Mesenchymal stem cell (in vitro differentiated cells and primary cell): ENCODE measurements at regions not wholly inside any gene's neighbourhood (a gene's known extent, or its start where the extent isn't known, plus 50 kb on each side); places are given as distances from the start of the nearest gene placed in this dataset.

Source experiments
- DNase-seq: peaks from one replicate; pipeline ENCODE4 v3.0.0-alpha.2; 2013
- H2AFZ ChIP-seq: one replicate; pipeline ENCODE4 v1.6.1; 2013; ENCODE audit warnings: low read depth, mild to moderate bottlenecking, control low read depth, inconsistent platforms, low read length, moderate library complexity
- H2AK5ac ChIP-seq: 2 replicates; pipeline ENCODE4 v1.6.1; 2013; ENCODE audit warnings: low read length, moderate library complexity, mild to moderate bottlenecking, inconsistent platforms; ENCODE audit not compliant: severe bottlenecking
- H2BK120ac ChIP-seq: one replicate; pipeline ENCODE4 v1.6.1; 2013; ENCODE audit warnings: low read depth, mild to moderate bottlenecking, inconsistent platforms, low read length, moderate library complexity
- H2BK12ac ChIP-seq, 2 experiments: one replicate each; pipeline ENCODE4 v1.6.1; 2013; ENCODE audit warnings: inconsistent platforms in 2 of 2, low read length in 2 of 2, mild to moderate bottlenecking in 2 of 2, moderate library complexity in 2 of 2, control low read depth in 1 of 2
- H2BK15ac ChIP-seq: one replicate; pipeline ENCODE4 v1.6.1; 2013; ENCODE audit warnings: mild to moderate bottlenecking, low read depth, inconsistent platforms; ENCODE audit not compliant: poor library complexity, severe bottlenecking
- H2BK5ac ChIP-seq: 2 replicates; pipeline ENCODE4 v1.6.1; 2013; ENCODE audit warnings: low read depth, mild to moderate bottlenecking, low read length, control low read depth, inconsistent platforms; ENCODE audit not compliant: poor library complexity, severe bottlenecking
- H3K14ac ChIP-seq, 2 experiments: one replicate each; pipeline ENCODE4 v1.6.1; 2013; ENCODE audit warnings: inconsistent platforms in 2 of 2, low read length in 2 of 2, control low read depth in 1 of 2, mild to moderate bottlenecking in 1 of 2, moderate library complexity in 1 of 2
- H3K18ac ChIP-seq, 2 experiments: one replicate each; pipeline ENCODE4 v1.6.1; 2013; ENCODE audit warnings: inconsistent platforms in 2 of 2, low read length in 2 of 2, control low read depth in 1 of 2, low read depth in 1 of 2, mild to moderate bottlenecking in 1 of 2
- H3K23ac ChIP-seq, 2 experiments: one replicate each; pipeline ENCODE4 v1.6.1; 2013; ENCODE audit warnings: inconsistent platforms in 2 of 2, low read length in 2 of 2, mild to moderate bottlenecking in 2 of 2, moderate library complexity in 2 of 2, control low read depth in 1 of 2
- H3K27ac ChIP-seq: 2 replicates; pipeline ENCODE4 v1.5.1; 2013; ENCODE audit warnings: mild to moderate bottlenecking, moderate library complexity, low read length, control low read depth, inconsistent platforms; ENCODE audit not compliant: poor library complexity, severe bottlenecking
- H3K27me3 ChIP-seq, 2 experiments: 2 replicates each; pipeline versions ENCODE4 v1.6.1 to v1.7.0; 2013; ENCODE audit warnings: low read length in 2 of 2, mild to moderate bottlenecking in 2 of 2, moderate library complexity in 2 of 2, control low read depth in 1 of 2, inconsistent platforms in 1 of 2; ENCODE audit not compliant: control insufficient read depth in 1 of 2, insufficient read depth in 1 of 2
- H3K36me3 ChIP-seq, 2 experiments: 2 replicates each; pipeline versions ENCODE4 v1.6.1 to v1.7.0; 2013; ENCODE audit warnings: low read length in 2 of 2, control low read depth in 1 of 2, inconsistent platforms in 1 of 2, low read depth in 1 of 2, mild to moderate bottlenecking in 1 of 2; ENCODE audit not compliant: insufficient read depth in 2 of 2, control insufficient read depth in 1 of 2
- H3K4ac ChIP-seq, 2 experiments: one replicate each; pipeline ENCODE4 v1.6.1; 2013; ENCODE audit warnings: inconsistent platforms in 2 of 2, low read length in 2 of 2, mild to moderate bottlenecking in 2 of 2, moderate library complexity in 2 of 2, control low read depth in 1 of 2, low read depth in 1 of 2
- H3K4me1 ChIP-seq: 2 replicates; pipeline ENCODE4 v1.6.1; 2013; ENCODE audit warnings: low read depth, low read length, control low read depth; ENCODE audit not compliant: control insufficient read depth, insufficient read depth
- H3K4me2 ChIP-seq: 2 replicates; pipeline ENCODE4 v1.6.1; 2013; ENCODE audit warnings: low read length, mild to moderate bottlenecking, inconsistent platforms; ENCODE audit not compliant: poor library complexity, severe bottlenecking
- H3K4me3 ChIP-seq, 2 experiments: 2 replicates each; pipeline versions ENCODE4 v1.5.1 to v1.7.0; 2013; ENCODE audit warnings: low read length in 2 of 2, mild to moderate bottlenecking in 2 of 2, control low read depth in 1 of 2, low read depth in 1 of 2; ENCODE audit not compliant: insufficient read depth in 1 of 2
- H3K79me1 ChIP-seq: replicated peaks from 2 replicates; pipeline ENCODE4 v1.6.1; 2013; ENCODE audit warnings: mild to moderate bottlenecking, control low read depth, low read length, inconsistent platforms; ENCODE audit not compliant: poor library complexity, severe bottlenecking
- H3K9ac ChIP-seq: 2 replicates; pipeline ENCODE4 v1.7.0; 2013; ENCODE audit warnings: mild to moderate bottlenecking, low read length, moderate library complexity
- H3K9me3 ChIP-seq: 2 replicates; pipeline ENCODE4 v1.7.0; 2013; ENCODE audit warnings: mild to moderate bottlenecking, low read length; ENCODE audit not compliant: control insufficient read depth
- H4K8ac ChIP-seq: one replicate; pipeline ENCODE4 v1.6.1; 2013; ENCODE audit warnings: inconsistent platforms, mild to moderate bottlenecking, low read length, moderate library complexity
- H4K91ac ChIP-seq: one replicate; pipeline ENCODE4 v1.6.1; 2013; ENCODE audit warnings: mild to moderate bottlenecking, low read length, inconsistent platforms
- WGBS: methylation state at CpG from one replicate; pipeline ENCODE4 v1.1.7; 2013; ENCODE audit warnings: mixed read lengths; 5-methylcytosine and 5-hydroxymethylcytosine counted together

- no peaks in the 10 kb centered on the region for H3K9me3 ChIP-seq
- 62% methylated on average over 3 of the region's 3 CpGs for WGBS
- no peaks in the 10 kb centered on the region for H3K4me1 ChIP-seq
- H2BK120ac ChIP-seq, result no peak overlapping the region
- H3K14ac ChIP-seq, result no peak overlapping the region
- no peak overlapping the region for H3K4me3 ChIP-seq
- H3K27me3 ChIP-seq, result peaks cover 0 to 36% of the 10 kb centered on the region in 2 experiments
- no peak overlapping the region for H2AFZ ChIP-seq
- H2BK15ac ChIP-seq, result no peak overlapping the region
- H3K79me1 ChIP-seq, result no peaks in the 10 kb centered on the region
- no peak overlapping the region for H3K9ac ChIP-seq
- H3K4ac ChIP-seq, result no peak overlapping the region
- H2BK12ac ChIP-seq, result no peak overlapping the region
- H3K23ac ChIP-seq, result no peak overlapping the region
- H2BK5ac ChIP-seq, result no peak overlapping the region
- H3K4me2 ChIP-seq, result no peak overlapping the region
- DNase-seq, result no peak
- H2AK5ac ChIP-seq, result no peak overlapping the region
- H4K91ac ChIP-seq, result no peak overlapping the region
- H3K36me3 ChIP-seq, result no peaks in the 10 kb centered on the region
- H4K8ac ChIP-seq, result no peak overlapping the region
- no peak overlapping the region for H3K18ac ChIP-seq
- H3K27ac ChIP-seq, result no peak overlapping the region
These were observed 81.8 kb downstream of the ADRA2A start for GRCh38 chr10:111158595-111158994.

GRCh38 chr10:111161109-111161874, 84.5 kb downstream of the ADRA2A start:
- Histone ChIP-seq H2BK15ac (no peak overlapping the region), H3K4ac (no peak overlapping the region), H2AK5ac (no peak overlapping the region), H2BK5ac (no peak overlapping the region), H4K91ac (no peak overlapping the region), H3K9me3 (no peaks in the 10 kb centered on the region), H3K36me3 (no peaks in the 10 kb centered on the region), H2BK120ac (no peak overlapping the region), H4K8ac (no peak overlapping the region), H3K14ac (no peak overlapping the region), H3K18ac (no peak overlapping the region), H3K79me1 (no peaks in the 10 kb centered on the region), H2AFZ (no peak overlapping the region), H3K4me2 (no peak overlapping the region), H3K27ac (no peak overlapping the region), H3K4me3 (no peak overlapping the region), H3K4me1 (no peaks in the 10 kb centered on the region), H3K23ac (no peak overlapping the region), H3K9ac (no peak overlapping the region), H2BK12ac (no peak overlapping the region), H3K27me3 (peaks cover 0 to 19% of the 10 kb centered on the region in 2 experiments)
- 77% methylated on average over 4 of the region's 7 CpGs for WGBS
- no peak for DNase-seq

DNA sequence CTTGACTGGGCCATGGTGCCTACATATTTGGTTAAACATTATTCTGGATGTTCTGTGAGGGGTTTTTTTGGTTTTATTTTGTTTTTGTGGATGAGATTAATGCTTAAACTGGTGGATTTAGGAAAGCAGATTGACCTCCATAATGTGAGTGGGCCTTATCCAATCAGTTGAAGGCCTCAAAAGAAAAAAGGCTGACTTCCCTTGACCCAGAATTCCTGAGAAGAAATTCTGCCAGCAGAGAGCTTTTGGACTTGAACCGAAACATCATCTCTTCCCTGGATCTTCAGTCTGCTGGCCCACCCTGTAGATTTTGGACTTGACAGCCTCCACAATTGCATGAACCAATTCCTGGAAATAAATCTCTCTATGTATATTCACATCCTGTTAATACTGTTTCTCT, 94.4 kb downstream of the ADRA2A start:
- no peak overlapping the region for H2BK5ac ChIP-seq
- no peak overlapping the region for H3K4ac ChIP-seq
- H3K9ac ChIP-seq, result no peak overlapping the region
- H3K27ac ChIP-seq, result no peak overlapping the region
- no peak overlapping the region for H4K8ac ChIP-seq
- H3K36me3 ChIP-seq, result no peaks in the 10 kb centered on the region
- no peaks in the 10 kb centered on the region for H3K4me1 ChIP-seq
- H3K9me3 ChIP-seq, result no peaks in the 10 kb centered on the region
- H3K4me2 ChIP-seq, result no peak overlapping the region
- no peak overlapping the region for H3K18ac ChIP-seq
- H2AK5ac ChIP-seq, result no peak overlapping the region
- H2AFZ ChIP-seq, result no peak overlapping the region
- H2BK15ac ChIP-seq, result no peak overlapping the region
- H3K27me3 ChIP-seq, result peaks cover 0 to under 1% of the 10 kb centered on the region in 2 experiments
- 90% methylated on average over 1 of the region's 1 CpG for WGBS
- no peak overlapping the region for H3K4me3 ChIP-seq
- no peak overlapping the region for H2BK12ac ChIP-seq
- H3K14ac ChIP-seq, result no peak overlapping the region
- H3K23ac ChIP-seq, result no peak overlapping the region
- no peak overlapping the region for H4K91ac ChIP-seq
- H3K79me1 ChIP-seq, result no peaks in the 10 kb centered on the region
- H2BK120ac ChIP-seq, result no peak overlapping the region
- DNase-seq, result no peak

GRCh38 chr10:111175787-111176186, 99.0 kb downstream of the ADRA2A start:
- Histone ChIP-seq H2BK120ac (no peak overlapping the region), H2BK5ac (no peak overlapping the region), H3K4ac (no peak overlapping the region), H3K23ac (no peak overlapping the region), H3K27me3 (peaks cover 0 to 13% of the 10 kb centered on the region in 2 experiments), H3K36me3 (no peaks in the 10 kb centered on the region), H2AFZ (no peak overlapping the region), H3K4me2 (no peak overlapping the region), H4K91ac (no peak overlapping the region), H3K4me1 (no peaks in the 10 kb centered on the region), H3K9me3 (no peaks in the 10 kb centered on the region), H2AK5ac (no peak overlapping the region), H2BK12ac (no peak overlapping the region), H3K14ac (no peak overlapping the region), H4K8ac (no peak overlapping the region), H2BK15ac (no peak overlapping the region), H3K4me3 (no peak overlapping the region), H3K27ac (no peak overlapping the region), H3K18ac (no peak overlapping the region), H3K9ac (no peak overlapping the region), H3K79me1 (no peaks in the 10 kb centered on the region)
- 55% methylated on average over 2 of the region's 3 CpGs for WGBS
- no peak for DNase-seq
